ENCODE measurements at regions not wholly inside any gene's neighbourhood (a gene's known extent, or its start where the extent isn't known, plus 50 kb on each side); places are given as distances from the start of the nearest gene placed in this dataset.
A peak's percentile ranks its signal among the peaks of the same experiment; 100 is the strongest.

GRCh38 chr13:111594606-111595005 lies 274.2 kb downstream of the TEX29 start:
- DNase-seq: no peak

DNA sequence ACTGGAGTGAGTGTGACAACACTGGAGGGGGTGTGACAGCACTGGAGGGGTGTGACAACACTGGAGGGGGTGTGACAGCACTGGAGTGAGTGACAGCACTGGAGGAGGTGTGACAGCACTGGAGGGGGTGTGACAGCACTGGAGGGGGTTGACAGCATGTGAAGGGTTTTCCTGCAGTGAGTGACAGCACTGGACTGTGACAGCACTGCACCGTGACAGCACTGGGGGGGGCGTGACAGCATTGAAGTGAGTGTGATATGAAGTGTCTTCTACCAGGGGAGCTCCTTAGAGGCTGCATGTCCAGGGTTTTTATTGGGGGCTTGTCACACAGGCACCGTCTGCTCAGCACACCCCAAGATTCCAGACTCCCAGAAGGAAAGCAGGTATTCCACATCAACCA lies 274.8 kb downstream of the TEX29 start:
- DNase-seq: no peak

DNA sequence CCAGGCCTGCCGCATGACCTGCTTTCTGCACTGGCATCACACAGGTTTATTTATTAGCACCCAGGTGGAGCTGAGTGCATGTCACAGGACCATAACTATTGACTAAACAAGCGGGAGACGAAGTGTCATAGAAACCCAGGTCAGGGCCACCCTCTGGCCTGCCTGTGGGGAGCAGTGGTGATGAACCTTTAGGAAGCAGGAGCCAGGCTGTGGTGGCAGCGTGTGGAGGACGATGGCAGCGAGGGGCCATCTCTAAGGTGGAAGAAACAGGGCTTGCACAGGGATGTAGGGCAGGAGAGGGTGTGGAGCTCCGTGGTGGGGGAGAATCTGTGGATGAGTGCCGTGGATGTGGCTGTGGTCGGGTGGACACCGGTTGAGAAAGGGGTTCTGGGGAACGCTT lies 275.3 kb downstream of the TEX29 start:
- no peak for DNase-seq

GRCh38 chr13:111597191-111597611 lies 276.8 kb downstream of the TEX29 start:
- peak; percentile 37 for DNase-seq

GRCh38 chr13:111597618-111598017 lies 277.2 kb downstream of the TEX29 start:
- no peak for DNase-seq

DNA sequence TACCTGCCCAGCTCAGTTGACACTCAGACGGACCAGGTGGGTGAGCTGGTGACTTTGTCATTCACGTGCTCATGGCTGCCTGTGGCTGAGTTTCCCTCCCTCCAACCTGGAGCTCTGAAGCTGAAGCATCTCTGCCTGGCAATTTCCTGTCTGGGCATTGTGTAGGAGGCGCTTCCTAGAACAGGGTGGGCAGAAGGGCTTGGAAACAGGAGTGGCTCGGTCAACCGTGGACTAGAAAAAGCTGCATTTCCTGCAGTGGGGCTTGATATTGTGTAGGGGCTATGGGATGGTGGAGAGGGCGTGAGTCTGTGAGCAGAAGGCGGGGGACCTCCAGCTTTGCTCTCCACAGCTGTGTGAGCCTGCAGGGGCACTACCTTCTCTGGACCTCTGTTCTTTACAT lies 278.3 kb downstream of the TEX29 start:
- no peak for DNase-seq

- DNase-seq: no peak
Observed at GRCh38 chr13:111599791-111600190, 279.3 kb downstream of the TEX29 start.

GRCh38 chr13:111602874-111603273 lies 282.4 kb downstream of the TEX29 start:
- no peak for DNase-seq

DNA sequence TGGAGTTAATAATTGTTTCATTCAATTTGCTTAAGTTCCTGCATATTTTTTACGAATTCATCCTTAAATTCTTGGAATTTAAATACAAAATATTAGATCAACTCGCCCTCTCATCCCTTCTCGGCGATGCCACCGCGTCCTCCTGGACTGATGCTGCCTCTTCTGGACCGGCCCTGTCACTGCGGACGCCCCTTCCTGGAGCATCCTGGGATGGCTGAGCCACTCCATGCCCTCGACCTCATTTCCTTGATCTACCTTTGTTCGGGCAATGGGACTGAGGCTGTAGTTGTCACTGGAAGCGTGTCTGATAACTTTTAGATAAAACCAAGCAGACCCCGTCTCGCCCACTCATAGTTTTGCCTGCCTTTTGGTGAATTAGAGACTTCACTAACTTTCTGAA lies 283.7 kb downstream of the TEX29 start:
- DNase-seq: no peak

DNA sequence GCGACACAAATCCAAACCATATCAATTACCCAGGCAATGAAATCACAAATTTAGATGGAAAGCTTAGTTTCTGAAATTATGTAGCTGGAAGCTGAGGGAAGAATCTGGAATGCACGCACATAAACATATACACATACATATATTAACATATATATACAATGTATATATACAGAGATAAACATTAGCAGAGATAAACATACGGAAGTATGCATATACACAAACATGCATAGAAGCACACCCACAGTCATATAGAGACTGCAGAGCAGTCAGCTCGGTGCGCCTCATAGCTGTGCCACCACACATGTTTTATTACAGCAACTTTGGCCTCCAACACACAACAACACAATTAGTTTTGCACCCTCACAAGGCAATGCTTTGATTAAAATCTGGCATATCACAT lies 288.1 kb downstream of the TEX29 start:
- no peak for DNase-seq

- no peak for DNase-seq
Observed at GRCh38 chr13:111609631-111610030, 289.2 kb downstream of the TEX29 start.

DNA sequence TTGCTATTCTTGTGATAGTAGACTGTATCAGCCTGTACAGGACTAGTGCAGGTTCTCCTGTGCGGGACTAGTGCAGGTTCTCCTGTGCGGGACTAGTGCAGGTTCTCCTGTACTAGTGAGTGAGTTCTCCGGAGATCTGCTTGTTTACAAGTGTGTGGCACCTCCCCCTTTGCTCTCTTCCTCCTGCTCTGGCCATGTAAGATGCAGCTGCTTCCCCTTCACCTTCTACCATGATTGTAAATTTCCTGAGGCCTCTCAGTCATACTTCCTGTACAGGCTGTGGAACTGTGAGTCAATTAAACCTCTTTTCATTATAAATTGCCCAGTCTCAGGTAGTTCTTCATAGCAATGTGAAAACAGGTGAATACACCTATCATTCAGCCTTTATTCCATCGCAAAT lies 289.6 kb downstream of the TEX29 start:
- DNase-seq: peak; percentile 40

GRCh38 chr13:111610879-111611278 lies 290.4 kb downstream of the TEX29 start:
- DNase-seq: no peak

DNA sequence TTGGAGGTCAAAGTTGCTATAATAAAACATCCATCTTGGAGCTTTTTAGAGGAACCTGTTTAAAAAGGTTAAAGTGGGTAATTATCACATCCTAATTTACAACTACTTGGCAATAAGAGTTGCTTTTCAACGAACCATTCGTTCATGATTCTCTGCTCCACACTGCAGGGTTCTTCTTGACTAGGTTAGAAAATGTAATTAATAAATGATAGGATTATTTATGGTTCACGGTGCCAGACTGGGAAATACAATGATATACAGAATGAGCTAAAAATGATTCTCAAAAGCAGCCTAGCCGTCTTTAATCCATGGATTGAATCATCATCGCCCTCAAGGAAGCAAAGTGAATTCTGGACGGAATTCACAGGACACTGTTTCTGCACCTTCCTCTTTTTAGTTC lies 291.2 kb downstream of the TEX29 start:
- DNase-seq: no peak

DNA sequence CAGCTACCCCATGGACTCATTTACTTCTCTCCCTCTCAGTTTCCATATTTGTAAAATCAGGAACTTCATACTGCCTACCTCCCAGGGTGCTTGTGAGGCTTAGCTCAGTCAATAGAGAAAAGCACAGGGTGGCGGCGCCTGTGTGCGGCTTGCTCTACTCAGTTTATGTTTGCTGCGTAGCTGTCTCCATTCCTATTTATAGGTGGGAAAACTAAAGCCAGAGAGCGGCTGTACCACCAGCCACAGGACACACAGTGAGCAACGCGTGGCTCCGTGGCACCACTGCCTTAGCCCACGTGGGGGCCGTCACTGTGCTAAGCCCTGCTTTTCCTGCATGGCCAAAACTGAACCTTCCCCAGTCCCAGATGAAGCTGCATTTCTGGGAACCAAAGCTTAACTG lies 292.4 kb downstream of the TEX29 start:
- no peak for DNase-seq

GRCh38 chr13:111614009-111614408 lies 293.6 kb downstream of the TEX29 start:
- DNase-seq: no peak

DNA sequence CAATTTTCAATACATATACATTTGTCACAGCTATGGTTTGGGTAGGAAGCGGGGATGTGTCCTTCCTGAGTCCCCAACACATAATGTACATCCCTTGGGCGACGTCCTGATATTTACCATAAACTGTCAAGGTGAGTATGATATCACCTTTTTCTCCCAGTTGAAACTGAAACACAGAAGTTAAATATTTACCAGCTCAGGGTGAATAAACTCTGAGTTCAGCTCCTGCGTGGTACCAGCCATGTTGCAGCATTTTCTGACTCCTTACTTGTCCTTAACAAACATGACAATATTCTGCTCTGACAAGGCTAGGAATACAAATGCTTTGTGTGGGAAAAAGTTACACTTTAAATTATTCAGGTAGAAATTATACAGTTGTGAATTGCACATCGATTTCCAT lies 294.2 kb downstream of the TEX29 start:
- DNase-seq: no peak

DNA sequence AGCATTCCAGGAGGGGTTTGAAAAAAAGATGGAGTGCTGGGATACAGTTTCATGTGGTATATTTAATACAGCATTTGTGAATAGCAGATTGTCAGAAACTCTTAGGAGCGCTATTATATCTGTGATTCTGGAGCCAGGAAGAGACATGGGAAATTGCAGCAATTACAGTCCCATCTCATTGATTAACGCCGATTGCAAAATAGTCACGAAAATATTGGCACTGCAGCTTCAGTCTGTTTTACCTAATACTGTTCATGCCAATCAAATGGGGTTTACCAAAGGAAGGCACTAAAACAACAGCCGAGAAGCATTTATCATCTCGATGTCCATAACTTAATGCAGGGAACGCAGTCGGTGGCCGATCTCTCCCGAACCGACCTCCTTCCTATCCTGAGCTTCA lies 295.8 kb downstream of the TEX29 start:
- no peak for DNase-seq

DNA sequence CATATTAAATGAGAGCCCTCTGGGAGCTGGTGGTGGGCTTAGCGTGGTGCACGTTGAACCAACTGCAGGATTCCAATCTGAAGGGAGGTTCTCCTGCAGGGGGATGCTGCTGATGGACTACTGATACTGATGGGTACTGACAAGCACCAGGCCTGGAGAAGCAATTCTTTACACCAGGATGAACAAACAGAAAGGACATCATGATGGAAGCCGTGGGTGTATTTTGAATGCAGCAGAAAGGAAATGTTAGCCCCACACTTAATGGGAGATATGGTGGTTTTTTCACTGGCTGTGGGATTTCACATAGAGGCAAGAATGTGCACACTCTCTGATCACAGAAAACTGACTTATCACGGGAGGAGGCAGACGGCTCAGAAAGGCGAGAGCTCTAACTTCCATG lies 299.7 kb downstream of the TEX29 start:
- no peak for DNase-seq

DNA sequence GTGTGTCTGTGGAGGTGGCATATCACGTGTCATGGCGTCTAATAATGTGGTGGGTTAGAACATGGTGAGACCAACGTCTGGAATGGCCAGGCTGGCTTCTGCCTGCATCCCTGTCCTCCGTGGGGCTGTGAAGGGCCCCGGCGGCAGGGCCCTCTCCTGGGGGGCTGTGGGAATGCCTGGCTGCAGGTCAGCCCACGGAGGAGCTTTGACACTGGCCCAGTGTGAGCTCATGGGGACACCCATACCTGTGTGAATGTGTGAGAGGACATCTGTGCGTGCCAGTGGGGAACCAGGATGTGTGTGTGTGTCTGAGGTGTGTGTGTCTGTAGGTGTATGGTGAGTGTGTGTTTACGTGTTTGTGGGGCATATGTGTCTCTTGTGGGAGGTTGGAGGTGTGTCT lies 300.1 kb downstream of the TEX29 start:
- DNase-seq: no peak

GRCh38 chr13:111621164-111621563 lies 300.7 kb downstream of the TEX29 start:
- no peak for DNase-seq

DNA sequence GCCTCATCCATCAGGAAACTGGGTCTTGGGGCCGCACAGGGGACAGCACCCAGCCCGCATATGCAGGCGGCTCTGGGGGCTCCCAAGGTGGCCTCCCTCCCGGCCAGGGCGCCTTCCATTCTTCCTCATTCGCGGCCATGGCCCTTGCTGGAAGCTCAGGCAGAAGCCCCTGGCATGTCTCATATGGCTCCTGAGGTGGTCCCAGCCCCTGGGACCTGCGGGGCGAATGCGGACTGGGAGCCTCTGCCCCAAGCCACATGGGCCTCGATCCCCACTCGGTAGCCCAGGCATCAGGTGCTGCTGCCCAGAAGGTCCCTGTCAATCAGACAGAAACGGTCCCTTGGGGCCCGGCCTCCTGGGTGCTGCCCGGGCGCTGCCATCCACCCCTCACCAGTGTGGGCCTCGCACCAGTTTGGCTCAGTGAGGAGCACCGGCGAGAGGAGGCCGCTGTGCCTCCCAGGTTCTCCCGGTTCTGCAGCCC lies 301.6 kb downstream of the TEX29 start:
- DNase-seq: no peak

GRCh38 chr13:111623208-111623607 lies 302.8 kb downstream of the TEX29 start:
- DNase-seq: no peak

GRCh38 chr13:111623743-111624505 lies 303.5 kb downstream of the TEX29 start:
- no peak for DNase-seq
